NB4 (cell line): ENCODE measurements at regions not wholly inside any gene's neighbourhood (a gene's known extent, or its start where the extent isn't known, plus 50 kb on each side); places are given as distances from the start of the nearest gene placed in this dataset.

ENCODE experiments used
- CTCF ChIP-seq: IDR thresholded peaks from one replicate; pipeline ENCODE4 v1.5.1; 2012; ENCODE audit warnings: low read depth, low read length
- MAX ChIP-seq: IDR thresholded peaks from 2 replicates; pipeline ENCODE4 v1.6.1; 2011; ENCODE audit warnings: low read depth, low read length
- MYC ChIP-seq: IDR thresholded peaks from 2 replicates; pipeline ENCODE4 v1.6.1; 2011; ENCODE audit warnings: low read depth, low read length
- POLR2A ChIP-seq: IDR thresholded peaks from 2 replicates; pipeline ENCODE4 v1.6.1; 2011; ENCODE audit warnings: mild to moderate bottlenecking; ENCODE audit not compliant: insufficient read length; ENCODE audit errors: extremely low read depth

- TF ChIP-seq MAX, result no peak
- no peak for TF ChIP-seq POLR2A
- no peak for TF ChIP-seq CTCF
- TF ChIP-seq MYC, result no peak
Observed at GRCh38 chr14:34004881-34005280, 54.0 kb upstream of the EGLN3 start.
